HCT116 (cell line): ENCODE measurements at regions not wholly inside any gene's neighbourhood (a gene's known extent, or its start where the extent isn't known, plus 50 kb on each side); places are given as distances from the start of the nearest gene placed in this dataset.

Source experiments
- ATAC-seq: fragments of 200-7000 bp; cut with Tn5 transposase; 2 replicates; pipeline ENCODE4 v1.9.1; 2020; ENCODE audit warnings: mild to moderate bottlenecking, moderate library complexity
- BruUV-seq: library from RNA; stranded (reverse); fragments of 400-500 nt; replicated peaks from 2 replicates; lab custom pipeline; 2021; lab: Mats Ljungman, UMichigan
- CTCF ChIA-PET: fragments of 300-600 bp; sonication (Branson Sonifier 250); formaldehyde crosslinking; loops from one replicate; lab custom pipeline; 2021; ENCODE audit warnings: antibody characterized with exemption; lab: Charles Lee
- POLR2A ChIA-PET: fragments of 300-600, 350-600 bp; sonication (Branson Sonifier 250); formaldehyde crosslinking; loops from one replicate; lab custom pipeline; 2021; ENCODE audit warnings: antibody characterized with exemption; lab: Charles Lee
- RAD21 ChIA-PET, 2 experiments: fragments of 300-600 bp; sonication (Branson Sonifier 250); formaldehyde crosslinking; loops; one replicate each; lab custom pipeline; 2023; ENCODE audit warnings: low total read pairs in 2 of 2; ENCODE audit not compliant: uncharacterized antibody in 2 of 2, unreplicated experiment in 2 of 2, low non-redundant PET in 1 of 2; lab: Charles Lee
- DNase-seq: peaks from one replicate; pipeline ENCODE4 v3.0.0-alpha.2; 2010; ENCODE audit warnings: low read depth, low spot score
- H2AFZ ChIP-seq: fragments of 200-600 bp; shearing (Covaris generic), sonication (generic); 2 replicates; pipeline ENCODE4 v1.6.1; 2017; ENCODE audit warnings: low read depth, mixed run types, mixed read lengths, antibody characterized with exemption, low read length; ENCODE audit not compliant: poor library complexity, severe bottlenecking
- H3K27ac ChIP-seq: 2 replicates; pipeline ENCODE4 v1.5.1; 2012; ENCODE audit warnings: low read depth, low read length
- H3K27me3 ChIP-seq: fragments of 200-600 bp; sonication (generic); 2 replicates; pipeline ENCODE4 v1.6.1; 2016; ENCODE audit warnings: mixed run types, low read length, mixed read lengths; ENCODE audit not compliant: insufficient read depth
- H3K36me3 ChIP-seq, 2 experiments: fragments of 200-500 bp in 1 of 2; fragments of 200-600 bp in 1 of 2; sonication (Bioruptor generic) in 1 of 2; sonication (generic) in 1 of 2; 2 replicates each; pipeline versions ENCODE4 v1.5.1 to v1.6.1; 2014 to 2016; ENCODE audit warnings: low read length in 2 of 2, inconsistent platforms in 1 of 2, mixed read lengths in 1 of 2, mixed run types in 1 of 2; ENCODE audit not compliant: insufficient read depth in 2 of 2, control insufficient read depth in 1 of 2
- H3K4me1 ChIP-seq, 2 experiments: fragments of 200-600 bp in 1 of 2; sonication (generic) in 1 of 2; 2 replicates each; pipeline versions ENCODE4 v1.5.1 to v1.6.1; 2012 to 2017; ENCODE audit warnings: low read length in 2 of 2, inconsistent platforms in 1 of 2, mild to moderate bottlenecking in 1 of 2, mixed read lengths in 1 of 2, mixed run types in 1 of 2, moderate library complexity in 1 of 2; ENCODE audit not compliant: insufficient read depth in 2 of 2, control insufficient read depth in 1 of 2
- H3K4me2 ChIP-seq: fragments of 200-600 bp; sonication (generic); 2 replicates; pipeline ENCODE4 v1.6.1; 2017; ENCODE audit warnings: mixed run types, low read length, mixed read lengths
- H3K4me3 ChIP-seq, 2 experiments: fragments of 200-600 bp in 1 of 2; sonication (generic) in 1 of 2; replicated peaks in 1 of 2; 2 replicates each; pipeline ENCODE4 v1.5.1; 2011 to 2016; ENCODE audit warnings: low read length in 2 of 2, control low read depth in 1 of 2, low read depth in 1 of 2, mild to moderate bottlenecking in 1 of 2, mixed read lengths in 1 of 2, mixed run types in 1 of 2
- H3K79me2 ChIP-seq: fragments of 200-600 bp; sonication (generic); 2 replicates; pipeline ENCODE4 v1.6.1; 2017; ENCODE audit warnings: mild to moderate bottlenecking, mixed run types, low read length, moderate library complexity, mixed read lengths; ENCODE audit not compliant: insufficient read depth
- H3K9ac ChIP-seq: fragments of 200-600 bp; sonication (generic); 2 replicates; pipeline ENCODE4 v1.6.1; 2016; ENCODE audit warnings: low read length, mixed read lengths
- H3K9me2 ChIP-seq: fragments of 200-600 bp; sonication (generic), shearing (Covaris generic); 2 replicates; pipeline ENCODE4 v1.6.1; 2017; ENCODE audit warnings: mixed run types, mild to moderate bottlenecking, moderate library complexity; ENCODE audit not compliant: insufficient read depth
- H3K9me3 ChIP-seq, 2 experiments: fragments of 200-500 bp in 1 of 2; fragments of 200-600 bp in 1 of 2; sonication (Bioruptor generic) in 1 of 2; sonication (generic) in 1 of 2; 2 replicates each; pipeline ENCODE4 v1.6.1; 2014 to 2017; ENCODE audit warnings: low read length in 2 of 2, mixed read lengths in 2 of 2, inconsistent platforms in 1 of 2, low read depth in 1 of 2, mild to moderate bottlenecking in 1 of 2, mixed run types in 1 of 2, moderate library complexity in 1 of 2; ENCODE audit not compliant: control insufficient read depth in 1 of 2, insufficient read depth in 1 of 2
- H4K20me1 ChIP-seq: fragments of 200-600 bp; sonication (generic), shearing (Covaris generic); 2 replicates; pipeline ENCODE4 v1.6.1; 2017; ENCODE audit warnings: mixed run types, mild to moderate bottlenecking, moderate library complexity; ENCODE audit not compliant: insufficient read depth
- CBX3 ChIP-seq: IDR thresholded peaks from 2 replicates; pipeline ENCODE4 v1.6.1; 2012; ENCODE audit warnings: low read depth
- CEBPB ChIP-seq: IDR thresholded peaks from 2 replicates; pipeline ENCODE4 v1.6.1; 2012; ENCODE audit warnings: low read depth
- EGR1 ChIP-seq: IDR thresholded peaks from 2 replicates; pipeline ENCODE4 v1.6.1; 2012; ENCODE audit warnings: low read depth
- ELF1 ChIP-seq: IDR thresholded peaks from 2 replicates; pipeline ENCODE4 v1.6.1; 2012; ENCODE audit warnings: low read depth, borderline replicate concordance
- EZH2 ChIP-seq: fragments of 200-600 bp; sonication (generic); IDR thresholded peaks from 2 replicates; pipeline ENCODE4 v1.6.1; 2017; ENCODE audit warnings: antibody characterized with exemption, mixed run types
- EZH2phosphoT487 ChIP-seq: fragments of 200-600 bp; IDR thresholded peaks from 2 replicates; pipeline ENCODE4 v1.6.1; 2018; ENCODE audit warnings: antibody characterized with exemption, borderline replicate concordance
- FOSL1 ChIP-seq: IDR thresholded peaks from 2 replicates; pipeline ENCODE4 v1.6.1; 2012; ENCODE audit warnings: low read depth
- POLR2A ChIP-seq: IDR thresholded peaks from 2 replicates; pipeline ENCODE4 v1.7.0; 2011; ENCODE audit warnings: borderline replicate concordance; ENCODE audit not compliant: insufficient read depth, insufficient read length; ENCODE audit errors: extremely low read depth
- POLR2AphosphoS5 ChIP-seq: IDR thresholded peaks from 2 replicates; pipeline ENCODE4 v1.6.1; 2011; ENCODE audit warnings: mild to moderate bottlenecking, low read depth, low read length, moderate library complexity
- TCF7L2 ChIP-seq: IDR thresholded peaks from 2 replicates; pipeline ENCODE4 v1.7.0; 2011; ENCODE audit warnings: borderline replicate concordance, inconsistent platforms; ENCODE audit not compliant: insufficient read depth, insufficient read length; ENCODE audit errors: extremely low read depth
- YY1 ChIP-seq: IDR thresholded peaks from 2 replicates; pipeline ENCODE4 v1.6.1; 2011; ENCODE audit warnings: low read length, low read depth, moderate library complexity, mild to moderate bottlenecking; ENCODE audit not compliant: insufficient replicate concordance; ENCODE audit errors: extremely low read depth
- ZNF274 ChIP-seq: fragments of 200-500 bp; sonication (Bioruptor generic); IDR thresholded peaks from 2 replicates; pipeline ENCODE4 v1.6.1; 2014; ENCODE audit warnings: mild to moderate bottlenecking, low read depth, low read length, inconsistent platforms
- intact Hi-C: fragments of 100-400 bp; cut with micrococcal nuclease; formaldehyde crosslinking; loops from 2 replicates; pipeline ENCODE4 v1.10.0; 2022
- TF ChIP-seq, protein P1 (sequence below), 3 experiments: fragments of 200-600 bp in 1 of 3; sonication (generic) in 1 of 3; IDR thresholded peaks in 2 of 3; conservative IDR thresholded peaks in 1 of 3; 2 replicates each; pipeline ENCODE4 v1.5.1; 2012 to 2017; ENCODE audit warnings: low read depth in 2 of 3, low read length in 2 of 3, antibody characterized with exemption in 1 of 3, borderline replicate concordance in 1 of 3, control low read depth in 1 of 3, mild to moderate bottlenecking in 1 of 3, mixed read lengths in 1 of 3, mixed run types in 1 of 3, moderate library complexity in 1 of 3; ENCODE audit not compliant: insufficient read depth in 1 of 3
- TF ChIP-seq, protein P2 (sequence below): IDR thresholded peaks from 2 replicates; pipeline ENCODE4 v1.6.1; 2011; ENCODE audit warnings: mild to moderate bottlenecking, low read length, moderate library complexity; ENCODE audit not compliant: insufficient replicate concordance; ENCODE audit errors: extremely low read depth

DNA sequence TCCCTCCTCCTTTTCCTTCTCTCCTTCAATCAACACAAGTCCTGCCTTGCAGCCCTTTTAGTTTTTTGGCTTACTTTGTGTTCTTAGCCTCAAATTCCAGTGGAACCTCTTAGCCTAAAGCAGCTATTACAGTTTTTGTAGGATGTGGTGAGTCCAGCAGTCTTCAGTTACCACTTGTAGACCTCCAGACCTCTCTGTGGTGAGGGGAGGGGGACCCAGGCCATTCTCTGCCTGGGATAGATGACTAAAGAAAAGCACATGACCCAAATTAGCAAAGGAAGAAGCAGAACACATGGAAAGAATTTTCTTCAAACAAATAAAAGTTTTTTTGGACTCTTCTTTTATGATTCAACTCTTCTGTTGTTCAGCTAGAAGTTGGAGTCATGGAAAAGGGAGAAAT is 246.5 kb downstream of the HAO1 start:
- H3K9me3 ChIP-seq: peaks cover 0 to 13% of the 10 kb centered on the region in 2 experiments; a peak in 2 of 4 replicates
- H4K20me1 ChIP-seq: no peaks in the 10 kb centered on the region
- no peak overlapping the region for H3K4me3 ChIP-seq
- H3K4me1 ChIP-seq: no peaks in the 10 kb centered on the region
- intact Hi-C loops: no loop called here
- BruUV-seq: no TSS peak
- H3K79me2 ChIP-seq: no peaks in the 10 kb centered on the region
- ChIA-PET POLR2A (no interaction called here), RAD21 (no interaction called here), CTCF (no interaction called here)
- no peak overlapping the region for H3K4me2 ChIP-seq
- no peak for ATAC-seq
- H2AFZ ChIP-seq: no peak overlapping the region
- no peaks in the 10 kb centered on the region for H3K9me2 ChIP-seq
- TF ChIP-seq POLR2AphosphoS5: no peak
- TF ChIP-seq, protein P1, sequence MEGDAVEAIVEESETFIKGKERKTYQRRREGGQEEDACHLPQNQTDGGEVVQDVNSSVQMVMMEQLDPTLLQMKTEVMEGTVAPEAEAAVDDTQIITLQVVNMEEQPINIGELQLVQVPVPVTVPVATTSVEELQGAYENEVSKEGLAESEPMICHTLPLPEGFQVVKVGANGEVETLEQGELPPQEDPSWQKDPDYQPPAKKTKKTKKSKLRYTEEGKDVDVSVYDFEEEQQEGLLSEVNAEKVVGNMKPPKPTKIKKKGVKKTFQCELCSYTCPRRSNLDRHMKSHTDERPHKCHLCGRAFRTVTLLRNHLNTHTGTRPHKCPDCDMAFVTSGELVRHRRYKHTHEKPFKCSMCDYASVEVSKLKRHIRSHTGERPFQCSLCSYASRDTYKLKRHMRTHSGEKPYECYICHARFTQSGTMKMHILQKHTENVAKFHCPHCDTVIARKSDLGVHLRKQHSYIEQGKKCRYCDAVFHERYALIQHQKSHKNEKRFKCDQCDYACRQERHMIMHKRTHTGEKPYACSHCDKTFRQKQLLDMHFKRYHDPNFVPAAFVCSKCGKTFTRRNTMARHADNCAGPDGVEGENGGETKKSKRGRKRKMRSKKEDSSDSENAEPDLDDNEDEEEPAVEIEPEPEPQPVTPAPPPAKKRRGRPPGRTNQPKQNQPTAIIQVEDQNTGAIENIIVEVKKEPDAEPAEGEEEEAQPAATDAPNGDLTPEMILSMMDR (IDR thresholded peaks at IDR 0.05 in 2 of 3, conservative IDR thresholded peaks at IDR 0.05 in 1 of 3; ENCODE audit: borderline replicate concordance in 1 of 3, insufficient read depth in 1 of 3, low read depth in 2 of 3, low read length in 2 of 3): no peak
- TF ChIP-seq TCF7L2: no peak
- TF ChIP-seq POLR2A: no peak
- no peak for DNase-seq
- H3K27me3 ChIP-seq: no peaks in the 10 kb centered on the region
- no peaks in the 10 kb centered on the region for H3K36me3 ChIP-seq
- H3K9ac ChIP-seq: no peak overlapping the region
- no peak overlapping the region for H3K27ac ChIP-seq

DNA sequence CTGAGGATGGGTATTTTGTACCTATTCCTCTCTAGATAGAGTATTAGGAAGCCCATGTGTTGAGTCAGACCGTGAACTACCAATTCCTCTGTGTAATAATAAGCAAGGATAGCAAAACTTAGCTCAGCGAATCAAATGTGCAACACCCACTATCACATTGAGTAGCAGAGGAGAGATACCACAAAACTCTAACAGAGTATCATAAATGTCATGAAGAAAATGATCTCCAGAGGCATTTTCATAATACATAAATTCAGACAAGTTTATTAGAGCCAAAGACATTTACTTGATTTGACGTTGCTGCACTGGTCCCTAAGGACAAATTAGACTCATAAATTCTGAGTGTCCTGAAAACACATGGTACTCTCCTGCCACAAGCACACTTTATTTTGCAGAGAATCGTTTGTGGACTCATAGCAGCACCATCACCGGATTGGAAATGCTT is 245.2 kb downstream of the HAO1 start:
- Histone ChIP-seq H3K27ac (no peak overlapping the region), H3K4me2 (no peak overlapping the region), H2AFZ (no peak overlapping the region), H3K4me3 (no peak overlapping the region), H3K9me2 (no peaks in the 10 kb centered on the region), H3K4me1 (no peaks in the 10 kb centered on the region), H3K36me3 (no peaks in the 10 kb centered on the region), H3K27me3 (no peaks in the 10 kb centered on the region), H3K9me3 (peaks cover 0 to 11% of the 10 kb centered on the region in 2 experiments; a peak in 2 of 4 replicates), H3K79me2 (no peaks in the 10 kb centered on the region), H4K20me1 (no peaks in the 10 kb centered on the region), H3K9ac (no peak overlapping the region)
- ChIA-PET POLR2A (no interaction called here), CTCF (no interaction called here), RAD21 (no interaction called here)
- BruUV-seq: no TSS peak
- DNase-seq (no peak), ATAC-seq (no peak)
- intact Hi-C loops: no loop called here
- TF ChIP-seq, protein P2, sequence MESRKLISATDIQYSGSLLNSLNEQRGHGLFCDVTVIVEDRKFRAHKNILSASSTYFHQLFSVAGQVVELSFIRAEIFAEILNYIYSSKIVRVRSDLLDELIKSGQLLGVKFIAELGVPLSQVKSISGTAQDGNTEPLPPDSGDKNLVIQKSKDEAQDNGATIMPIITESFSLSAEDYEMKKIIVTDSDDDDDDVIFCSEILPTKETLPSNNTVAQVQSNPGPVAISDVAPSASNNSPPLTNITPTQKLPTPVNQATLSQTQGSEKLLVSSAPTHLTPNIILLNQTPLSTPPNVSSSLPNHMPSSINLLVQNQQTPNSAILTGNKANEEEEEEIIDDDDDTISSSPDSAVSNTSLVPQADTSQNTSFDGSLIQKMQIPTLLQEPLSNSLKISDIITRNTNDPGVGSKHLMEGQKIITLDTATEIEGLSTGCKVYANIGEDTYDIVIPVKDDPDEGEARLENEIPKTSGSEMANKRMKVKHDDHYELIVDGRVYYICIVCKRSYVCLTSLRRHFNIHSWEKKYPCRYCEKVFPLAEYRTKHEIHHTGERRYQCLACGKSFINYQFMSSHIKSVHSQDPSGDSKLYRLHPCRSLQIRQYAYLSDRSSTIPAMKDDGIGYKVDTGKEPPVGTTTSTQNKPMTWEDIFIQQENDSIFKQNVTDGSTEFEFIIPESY: no peak
- no peak for TF ChIP-seq EGR1
- no peak for TF ChIP-seq CEBPB
- TF ChIP-seq, protein P1 (IDR thresholded peaks at IDR 0.05 in 2 of 3, conservative IDR thresholded peaks at IDR 0.05 in 1 of 3; ENCODE audit: borderline replicate concordance in 1 of 3, insufficient read depth in 1 of 3, low read depth in 2 of 3, low read length in 2 of 3): no peak
- no peak for TF ChIP-seq POLR2A
- TF ChIP-seq YY1: no peak
- TF ChIP-seq EZH2phosphoT487: no peak
- no peak for TF ChIP-seq CBX3
- TF ChIP-seq ELF1: no peak
- TF ChIP-seq EZH2: no peak
- no peak for TF ChIP-seq FOSL1
- no peak for TF ChIP-seq ZNF274
